ENCODE measurements at regions not wholly inside any gene's neighbourhood (a gene's known extent, or its start where the extent isn't known, plus 50 kb on each side); places are given as distances from the start of the nearest gene placed in this dataset.
"Not testable (repeated sequence)": the region's sequence is repeated elsewhere in the genome, so short reads cannot be mapped to it uniquely, and the experiment has no call there.

GRCh38 chrX:45517090-45517973 lies 316.7 kb upstream of the DIPK2B start:
- Histone ChIP-seq H3K4me3 (ENCODE audit: low read depth in 1 of 2, low read length in 2 of 2) (no peak overlapping the region), H3K4me1 (ENCODE audit: control insufficient read depth in 2 of 2, insufficient read depth in 2 of 2, low read length in 1 of 2) (no peaks in the 10 kb centered on the region), H3K27ac (ENCODE audit: low read depth in 2 of 2, low read length in 1 of 2) (no peak overlapping the region), H3K36me3 (ENCODE audit: control insufficient read depth in 2 of 2, insufficient read depth in 2 of 2, low read length in 1 of 2) (no peaks in the 10 kb centered on the region), H3K9me3 (ENCODE audit: control insufficient read depth in 2 of 2, insufficient read depth in 1 of 2, low read depth in 1 of 2, low read length in 1 of 2) (no peaks in the 10 kb centered on the region), H3K27me3 (ENCODE audit: control insufficient read depth in 1 of 2, insufficient read depth in 2 of 2, low read length in 2 of 2) (no peaks in the 10 kb centered on the region)
- WGBS, 2 donors = 44 to 60% methylated on average over 5 of the region's 5 CpGs

- Histone ChIP-seq H3K9me3 (ENCODE audit: control insufficient read depth in 2 of 2, insufficient read depth in 1 of 2, low read depth in 1 of 2, low read length in 1 of 2) (no peaks in the 10 kb centered on the region), H3K27me3 (ENCODE audit: control insufficient read depth in 1 of 2, insufficient read depth in 2 of 2, low read length in 2 of 2) (no peaks in the 10 kb centered on the region), H3K4me3 (ENCODE audit: low read depth in 1 of 2, low read length in 2 of 2) (no peak overlapping the region), H3K27ac (ENCODE audit: low read depth in 2 of 2, low read length in 1 of 2) (peak overlapping the region in 1 of 2 donors; percentile 78), H3K4me1 (ENCODE audit: control insufficient read depth in 2 of 2, insufficient read depth in 2 of 2, low read length in 1 of 2) (no peaks in the 10 kb centered on the region), H3K36me3 (ENCODE audit: control insufficient read depth in 2 of 2, insufficient read depth in 2 of 2, low read length in 1 of 2) (no peaks in the 10 kb centered on the region)
- WGBS, 2 donors = 14 to 29% methylated on average over 12 of the region's 12 CpGs
These were observed 314.9 kb upstream of the DIPK2B start for GRCh38 chrX:45515262-45516215.

- H3K36me3 ChIP-seq (ENCODE audit: control insufficient read depth in 2 of 2, insufficient read depth in 2 of 2, low read length in 1 of 2) = no peaks in the 10 kb centered on the region
- H3K4me1 ChIP-seq (ENCODE audit: control insufficient read depth in 2 of 2, insufficient read depth in 2 of 2, low read length in 1 of 2) = no peaks in the 10 kb centered on the region
- no peaks in the 10 kb centered on the region for H3K9me3 ChIP-seq (ENCODE audit: control insufficient read depth in 2 of 2, insufficient read depth in 1 of 2, low read depth in 1 of 2, low read length in 1 of 2)
- no peak overlapping the region for H3K27ac ChIP-seq (ENCODE audit: low read depth in 2 of 2, low read length in 1 of 2)
- no peak overlapping the region for H3K4me3 ChIP-seq (ENCODE audit: low read depth in 1 of 2, low read length in 2 of 2)
- 81 to 82% methylated on average over 3 of the region's 3 CpGs for WGBS, 2 donors
- H3K27me3 ChIP-seq (ENCODE audit: control insufficient read depth in 1 of 2, insufficient read depth in 2 of 2, low read length in 2 of 2) = no peaks in the 10 kb centered on the region
These were observed 312.4 kb upstream of the DIPK2B start for GRCh38 chrX:45513042-45513441.

- no peak overlapping the region for H3K4me3 ChIP-seq (ENCODE audit: low read depth in 1 of 2, low read length in 2 of 2)
- no peaks in the 10 kb centered on the region for H3K4me1 ChIP-seq (ENCODE audit: control insufficient read depth in 2 of 2, insufficient read depth in 2 of 2, low read length in 1 of 2)
- WGBS, 2 donors = 68 to 73% methylated on average over 2 of the region's 2 CpGs
- no peaks in the 10 kb centered on the region for H3K9me3 ChIP-seq (ENCODE audit: control insufficient read depth in 2 of 2, insufficient read depth in 1 of 2, low read depth in 1 of 2, low read length in 1 of 2)
- no peaks in the 10 kb centered on the region for H3K36me3 ChIP-seq (ENCODE audit: control insufficient read depth in 2 of 2, insufficient read depth in 2 of 2, low read length in 1 of 2)
- no peaks in the 10 kb centered on the region for H3K27me3 ChIP-seq (ENCODE audit: control insufficient read depth in 1 of 2, insufficient read depth in 2 of 2, low read length in 2 of 2)
- no peak overlapping the region for H3K27ac ChIP-seq (ENCODE audit: low read depth in 2 of 2, low read length in 1 of 2)
These were observed 307.8 kb upstream of the DIPK2B start for GRCh38 chrX:45508454-45508853.

- Histone ChIP-seq H3K4me3 (ENCODE audit: low read depth in 1 of 2, low read length in 2 of 2) (no peak overlapping the region), H3K27ac (ENCODE audit: low read depth in 2 of 2, low read length in 1 of 2) (no peak overlapping the region), H3K9me3 (ENCODE audit: control insufficient read depth in 2 of 2, insufficient read depth in 1 of 2, low read depth in 1 of 2, low read length in 1 of 2) (no peaks in the 10 kb centered on the region), H3K27me3 (ENCODE audit: control insufficient read depth in 1 of 2, insufficient read depth in 2 of 2, low read length in 2 of 2) (no peaks in the 10 kb centered on the region), H3K4me1 (ENCODE audit: control insufficient read depth in 2 of 2, insufficient read depth in 2 of 2, low read length in 1 of 2) (no peaks in the 10 kb centered on the region), H3K36me3 (ENCODE audit: control insufficient read depth in 2 of 2, insufficient read depth in 2 of 2, low read length in 1 of 2) (no peaks in the 10 kb centered on the region)
- 63 to 68% methylated on average over 2 of the region's 2 CpGs for WGBS, 2 donors
These were observed 305.6 kb upstream of the DIPK2B start for GRCh38 chrX:45506149-45506730.

- H3K9me3 ChIP-seq (ENCODE audit: control insufficient read depth in 2 of 2, insufficient read depth in 1 of 2, low read depth in 1 of 2, low read length in 1 of 2) = no peaks in the 10 kb centered on the region
- H3K27ac ChIP-seq (ENCODE audit: low read depth in 2 of 2, low read length in 1 of 2) = no peak overlapping the region
- H3K4me3 ChIP-seq (ENCODE audit: low read depth in 1 of 2, low read length in 2 of 2) = no peak overlapping the region
- no peaks in the 10 kb centered on the region for H3K4me1 ChIP-seq (ENCODE audit: control insufficient read depth in 2 of 2, insufficient read depth in 2 of 2, low read length in 1 of 2)
- no peaks in the 10 kb centered on the region for H3K27me3 ChIP-seq (ENCODE audit: control insufficient read depth in 1 of 2, insufficient read depth in 2 of 2, low read length in 2 of 2)
- no peaks in the 10 kb centered on the region for H3K36me3 ChIP-seq (ENCODE audit: control insufficient read depth in 2 of 2, insufficient read depth in 2 of 2, low read length in 1 of 2)
- 0 to 47% methylated on average over 1 of the region's 1 CpG for WGBS, 2 donors
These were observed 304.5 kb upstream of the DIPK2B start for GRCh38 chrX:45505214-45505613.

- 91 to 96% methylated on average over 28 to 30 of the region's 31 CpGs for WGBS, 2 donors
- H3K4me1 ChIP-seq (ENCODE audit: control insufficient read depth in 2 of 2, insufficient read depth in 2 of 2, low read length in 1 of 2); H3K27me3 ChIP-seq (ENCODE audit: control insufficient read depth in 1 of 2, insufficient read depth in 2 of 2, low read length in 2 of 2); H3K4me3 ChIP-seq (ENCODE audit: low read depth in 1 of 2, low read length in 2 of 2); H3K27ac ChIP-seq (ENCODE audit: low read depth in 2 of 2, low read length in 1 of 2); H3K9me3 ChIP-seq (ENCODE audit: control insufficient read depth in 2 of 2, insufficient read depth in 1 of 2, low read depth in 1 of 2, low read length in 1 of 2); H3K36me3 ChIP-seq (ENCODE audit: control insufficient read depth in 2 of 2, insufficient read depth in 2 of 2, low read length in 1 of 2): not testable (repeated sequence)
These were observed 303.2 kb upstream of the DIPK2B start for GRCh38 chrX:45503787-45504362.

- no peaks in the 10 kb centered on the region for H3K36me3 ChIP-seq (ENCODE audit: control insufficient read depth in 2 of 2, insufficient read depth in 2 of 2, low read length in 1 of 2)
- WGBS, 2 donors = 76 to 84% methylated on average over 2 of the region's 2 CpGs
These were observed 301.7 kb upstream of the DIPK2B start for GRCh38 chrX:45502396-45502795.

GRCh38 chrX:45497290-45497689 lies 296.6 kb upstream of the DIPK2B start:
- Histone ChIP-seq H3K9me3 (ENCODE audit: control insufficient read depth in 2 of 2, insufficient read depth in 1 of 2, low read depth in 1 of 2, low read length in 1 of 2) (no peaks in the 10 kb centered on the region), H3K4me1 (ENCODE audit: control insufficient read depth in 2 of 2, insufficient read depth in 2 of 2, low read length in 1 of 2) (no peaks in the 10 kb centered on the region), H3K36me3 (ENCODE audit: control insufficient read depth in 2 of 2, insufficient read depth in 2 of 2, low read length in 1 of 2) (no peaks in the 10 kb centered on the region), H3K27me3 (ENCODE audit: control insufficient read depth in 1 of 2, insufficient read depth in 2 of 2, low read length in 2 of 2) (no peaks in the 10 kb centered on the region), H3K27ac (ENCODE audit: low read depth in 2 of 2, low read length in 1 of 2) (no peak overlapping the region), H3K4me3 (ENCODE audit: low read depth in 1 of 2, low read length in 2 of 2) (no peak overlapping the region)
- WGBS, 2 donors = 83 to 87% methylated on average over 3 of the region's 3 CpGs

More at GRCh38 chrX:45502396-45502795, 301.7 kb upstream of the DIPK2B start:
- Histone ChIP-seq H3K4me1 (ENCODE audit: control insufficient read depth in 2 of 2, insufficient read depth in 2 of 2, low read length in 1 of 2) (no peaks in the 10 kb centered on the region), H3K27ac (ENCODE audit: low read depth in 2 of 2, low read length in 1 of 2) (no peak overlapping the region), H3K9me3 (ENCODE audit: control insufficient read depth in 2 of 2, insufficient read depth in 1 of 2, low read depth in 1 of 2, low read length in 1 of 2) (no peaks in the 10 kb centered on the region), H3K4me3 (ENCODE audit: low read depth in 1 of 2, low read length in 2 of 2) (no peak overlapping the region), H3K27me3 (ENCODE audit: control insufficient read depth in 1 of 2, insufficient read depth in 2 of 2, low read length in 2 of 2) (no peaks in the 10 kb centered on the region)

Measured in esophagus (tissue), 2 donors.